GM12878 (cell line): ENCODE measurements at regions not wholly inside any gene's neighbourhood (a gene's known extent, or its start where the extent isn't known, plus 50 kb on each side); places are given as distances from the start of the nearest gene placed in this dataset.

Experiments used
- ATAC-seq: fragments of 200-7000 bp; cut with Tn5 transposase; 3 replicates; pipeline ENCODE4 v1.9.1; 2020; ENCODE audit warnings: mild to moderate bottlenecking, moderate library complexity
- BruUV-seq: library from RNA; stranded (reverse); fragments of 400-500 nt; replicated peaks from 2 replicates; lab custom pipeline; 2021; lab: Mats Ljungman, UMichigan
- CTCF ChIA-PET: fragments of 300-600 bp; sonication (Branson Sonifier 250); formaldehyde crosslinking; extraction: SDS; loops from one replicate; lab custom pipeline; 2021; ENCODE audit warnings: inconsistent platforms; lab: Yijun Ruan, JAX
- POLR2A ChIA-PET: fragments of 350-600 bp; formaldehyde crosslinking; extraction: SDS; loops from one replicate; lab custom pipeline; 2021; ENCODE audit warnings: inconsistent platforms; lab: Charles Lee
- RAD21 ChIA-PET: fragments of 300-600 bp; sonication (Branson Sonifier 250); formaldehyde crosslinking; loops from one replicate; lab custom pipeline; 2023; ENCODE audit warnings: antibody characterized with exemption; ENCODE audit not compliant: unreplicated experiment; lab: Charles Lee
- SMC1A ChIA-PET: fragments of 300-600 bp; sonication (Branson Sonifier 250); formaldehyde crosslinking; loops from one replicate; lab custom pipeline; 2023; ENCODE audit not compliant: unreplicated experiment, uncharacterized antibody; lab: Charles Lee
- DNase-seq: peaks from one replicate; pipeline ENCODE4 v3.0.0-alpha.2; 2011; ENCODE audit warnings: low read depth, low spot score
- FAIRE-seq: peaks from 3 replicates; lab custom pipeline; 2011; peaks lifted over from hg19 to GRCh38; lab: Jason Lieb, UNC
- H2AFZ ChIP-seq: 2 replicates; pipeline ENCODE4 v1.6.0; 2011; ENCODE audit warnings: low read depth, low read length, control low read depth; ENCODE audit not compliant: control insufficient read depth
- H3K27ac ChIP-seq: 2 replicates; pipeline ENCODE4 v1.5.1; 2011; ENCODE audit warnings: control low read depth; ENCODE audit not compliant: control insufficient read depth, insufficient read depth
- H3K27me3 ChIP-seq, 2 experiments: replicated peaks in 1 of 2; 2 replicates each; pipeline versions ENCODE4 v1.6.0 to v1.6.1; 2011; ENCODE audit warnings: low read length in 1 of 2; ENCODE audit not compliant: control insufficient read depth in 2 of 2, insufficient read depth in 2 of 2
- H3K36me3 ChIP-seq, 2 experiments: 2 replicates each; pipeline ENCODE4 v1.5.1; 2011; ENCODE audit warnings: low read length in 1 of 2; ENCODE audit not compliant: control insufficient read depth in 2 of 2, insufficient read depth in 2 of 2
- H3K4me1 ChIP-seq: 2 replicates; pipeline ENCODE4 v1.6.1; 2011; ENCODE audit warnings: mild to moderate bottlenecking, low read length, moderate library complexity, mixed read lengths; ENCODE audit not compliant: control insufficient read depth, insufficient read depth
- H3K4me2 ChIP-seq: 2 replicates; pipeline ENCODE4 v1.6.0; 2011; ENCODE audit warnings: control low read depth; ENCODE audit not compliant: control insufficient read depth, insufficient read depth
- H3K4me3 ChIP-seq: fragments of 200-600 bp; sonication (generic); 2 replicates; pipeline ENCODE4 v1.5.1; 2016
- H3K79me2 ChIP-seq: 2 replicates; pipeline ENCODE4 v1.6.0; 2011; ENCODE audit warnings: low read length; ENCODE audit not compliant: control insufficient read depth, insufficient read depth
- H3K9ac ChIP-seq: 2 replicates; pipeline ENCODE4 v1.8.0; 2011; ENCODE audit warnings: low read length, control low read depth, mixed read lengths; ENCODE audit not compliant: control insufficient read depth, insufficient read depth
- H3K9me3 ChIP-seq: replicated peaks from 3 replicates; pipeline ENCODE4 v1.5.1; 2011; ENCODE audit warnings: mild to moderate bottlenecking, low read length; ENCODE audit not compliant: control insufficient read depth, insufficient read depth
- H4K20me1 ChIP-seq: 2 replicates; pipeline ENCODE4 v1.6.0; 2011; ENCODE audit not compliant: control insufficient read depth, insufficient read depth
- CREB1 ChIP-seq: IDR thresholded peaks from 2 replicates; pipeline ENCODE4 v1.6.1; 2012; ENCODE audit warnings: low read depth, mild to moderate bottlenecking, inconsistent platforms
- JUNB ChIP-seq: IDR thresholded peaks from 2 replicates; pipeline ENCODE4 v1.6.1; 2016; ENCODE audit warnings: antibody characterized with exemption, mild to moderate bottlenecking
- MLLT1 ChIP-seq: fragments of 450-650 bp; IDR thresholded peaks from 2 replicates; pipeline ENCODE4 v1.6.1; 2016; ENCODE audit warnings: mild to moderate bottlenecking
- MYB ChIP-seq: fragments of 150-350 bp; IDR thresholded peaks from 2 replicates; pipeline ENCODE4 v1.6.1; 2014; ENCODE audit warnings: mild to moderate bottlenecking, low read depth, low read length, borderline replicate concordance
- NR2F1 ChIP-seq: fragments of 450-650 bp; conservative IDR thresholded peaks from 2 replicates; pipeline ENCODE4 v1.6.1; 2017; ENCODE audit warnings: mild to moderate bottlenecking
- RAD21 ChIP-seq: IDR thresholded peaks from 2 replicates; pipeline ENCODE4 v1.6.1; 2011; ENCODE audit warnings: mild to moderate bottlenecking, low read depth, low read length, moderate library complexity; ENCODE audit not compliant: insufficient read depth
- RAD51 ChIP-seq: fragments of 450-650 bp; IDR thresholded peaks from 2 replicates; pipeline ENCODE4 v1.6.1; 2016; ENCODE audit warnings: moderate library complexity, mild to moderate bottlenecking, inconsistent platforms
- SIN3A ChIP-seq: IDR thresholded peaks from 2 replicates; pipeline ENCODE4 v1.6.1; 2012; ENCODE audit warnings: low read depth, low read length, improper control_type of control experiment
- STAT3 ChIP-seq: IDR thresholded peaks from 2 replicates; pipeline ENCODE4 v1.6.1; 2011; ENCODE audit warnings: low read depth, low read length, improper control_type of control experiment
- WGBS: methylation state at CpG from one replicate; pipeline ENCODE4 v1.1.6; 2016; ENCODE audit warnings: low lambda C conversion rate; ENCODE audit not compliant: insufficient replicate concordance, insufficient coverage; ENCODE audit errors: missing lambda C conversion rate; 5-methylcytosine and 5-hydroxymethylcytosine counted together
- in situ Hi-C: fragments of 300-500 bp; cut with MboI; formaldehyde crosslinking; loops from 9 replicates; pipeline ENCODE4 v1.14.3; 2018; ENCODE audit warnings: mixed read lengths
- intact Hi-C: fragments of 100-400 bp; cut with micrococcal nuclease; formaldehyde crosslinking; loops from one replicate; pipeline ENCODE4 v1.14.2; 2022; ENCODE audit not compliant: unreplicated experiment
- TF ChIP-seq, protein P1 (sequence below): fragments of 450-650 bp; IDR thresholded peaks from 2 replicates; pipeline ENCODE4 v1.6.1; 2016; ENCODE audit warnings: mild to moderate bottlenecking
- TF ChIP-seq, protein P2 (sequence below): fragments of 450-650 bp; IDR thresholded peaks from 2 replicates; pipeline ENCODE4 v1.6.1; 2018; ENCODE audit warnings: borderline replicate concordance, mild to moderate bottlenecking; ENCODE audit not compliant: partially characterized antibody

GRCh38 chr4:85175190-85175589 is 208.7 kb upstream of the WDFY3 start:
- H3K27ac ChIP-seq = no peak overlapping the region
- ChIA-PET RAD21 (no interaction called here), SMC1A (no interaction called here), POLR2A (no interaction called here), CTCF (no interaction called here)
- in situ Hi-C loops = no loop called here
- no peaks in the 10 kb centered on the region for H4K20me1 ChIP-seq
- no peaks in the 10 kb centered on the region for H3K4me1 ChIP-seq
- FAIRE-seq = no peak
- H3K79me2 ChIP-seq = no peaks in the 10 kb centered on the region
- intact Hi-C loops = no loop called here
- TF ChIP-seq MYB = no peak
- TF ChIP-seq, protein P1, sequence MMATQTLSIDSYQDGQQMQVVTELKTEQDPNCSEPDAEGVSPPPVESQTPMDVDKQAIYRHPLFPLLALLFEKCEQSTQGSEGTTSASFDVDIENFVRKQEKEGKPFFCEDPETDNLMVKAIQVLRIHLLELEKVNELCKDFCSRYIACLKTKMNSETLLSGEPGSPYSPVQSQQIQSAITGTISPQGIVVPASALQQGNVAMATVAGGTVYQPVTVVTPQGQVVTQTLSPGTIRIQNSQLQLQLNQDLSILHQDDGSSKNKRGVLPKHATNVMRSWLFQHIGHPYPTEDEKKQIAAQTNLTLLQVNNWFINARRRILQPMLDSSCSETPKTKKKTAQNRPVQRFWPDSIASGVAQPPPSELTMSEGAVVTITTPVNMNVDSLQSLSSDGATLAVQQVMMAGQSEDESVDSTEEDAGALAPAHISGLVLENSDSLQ = no peak
- TF ChIP-seq RAD21 = no peak
- TF ChIP-seq CREB1 = no peak
- TF ChIP-seq NR2F1 = no peak
- TF ChIP-seq, protein P2, sequence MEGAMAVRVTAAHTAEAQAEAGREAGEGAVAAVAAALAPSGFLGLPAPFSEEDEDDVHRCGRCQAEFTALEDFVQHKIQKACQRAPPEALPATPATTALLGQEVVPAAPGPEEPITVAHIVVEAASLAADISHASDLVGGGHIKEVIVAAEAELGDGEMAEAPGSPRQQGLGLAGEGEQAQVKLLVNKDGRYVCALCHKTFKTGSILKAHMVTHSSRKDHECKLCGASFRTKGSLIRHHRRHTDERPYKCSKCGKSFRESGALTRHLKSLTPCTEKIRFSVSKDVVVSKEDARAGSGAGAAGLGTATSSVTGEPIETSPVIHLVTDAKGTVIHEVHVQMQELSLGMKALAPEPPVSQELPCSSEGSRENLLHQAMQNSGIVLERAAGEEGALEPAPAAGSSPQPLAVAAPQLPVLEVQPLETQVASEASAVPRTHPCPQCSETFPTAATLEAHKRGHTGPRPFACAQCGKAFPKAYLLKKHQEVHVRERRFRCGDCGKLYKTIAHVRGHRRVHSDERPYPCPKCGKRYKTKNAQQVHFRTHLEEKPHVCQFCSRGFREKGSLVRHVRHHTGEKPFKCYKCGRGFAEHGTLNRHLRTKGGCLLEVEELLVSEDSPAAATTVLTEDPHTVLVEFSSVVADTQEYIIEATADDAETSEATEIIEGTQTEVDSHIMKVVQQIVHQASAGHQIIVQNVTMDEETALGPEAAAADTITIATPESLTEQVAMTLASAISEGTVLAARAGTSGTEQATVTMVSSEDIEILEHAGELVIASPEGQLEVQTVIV = no peak
- no peak for TF ChIP-seq JUNB
- no peak for TF ChIP-seq RAD51
- TF ChIP-seq SIN3A = no peak
- TF ChIP-seq MLLT1 = no peak
- TF ChIP-seq STAT3 = no peak
- TF ChIP-seq, all 136 proteins: peak for 0
- no peaks in the 10 kb centered on the region for H3K36me3 ChIP-seq
- no peaks in the 10 kb centered on the region for H3K27me3 ChIP-seq
- no peak overlapping the region for H3K4me3 ChIP-seq
- H3K9ac ChIP-seq = no peak overlapping the region
- no peak overlapping the region for H3K4me2 ChIP-seq
- H2AFZ ChIP-seq = no peak overlapping the region
- no peak for DNase-seq
- no peak for ATAC-seq
- 50% methylated on average over 1 of the region's 1 CpG for WGBS
- BruUV-seq = no TSS peak
- no peaks in the 10 kb centered on the region for H3K9me3 ChIP-seq
